ENCODE measurements at regions not wholly inside any gene's neighbourhood (a gene's known extent, or its start where the extent isn't known, plus 50 kb on each side); places are given as distances from the start of the nearest gene placed in this dataset.

DNA sequence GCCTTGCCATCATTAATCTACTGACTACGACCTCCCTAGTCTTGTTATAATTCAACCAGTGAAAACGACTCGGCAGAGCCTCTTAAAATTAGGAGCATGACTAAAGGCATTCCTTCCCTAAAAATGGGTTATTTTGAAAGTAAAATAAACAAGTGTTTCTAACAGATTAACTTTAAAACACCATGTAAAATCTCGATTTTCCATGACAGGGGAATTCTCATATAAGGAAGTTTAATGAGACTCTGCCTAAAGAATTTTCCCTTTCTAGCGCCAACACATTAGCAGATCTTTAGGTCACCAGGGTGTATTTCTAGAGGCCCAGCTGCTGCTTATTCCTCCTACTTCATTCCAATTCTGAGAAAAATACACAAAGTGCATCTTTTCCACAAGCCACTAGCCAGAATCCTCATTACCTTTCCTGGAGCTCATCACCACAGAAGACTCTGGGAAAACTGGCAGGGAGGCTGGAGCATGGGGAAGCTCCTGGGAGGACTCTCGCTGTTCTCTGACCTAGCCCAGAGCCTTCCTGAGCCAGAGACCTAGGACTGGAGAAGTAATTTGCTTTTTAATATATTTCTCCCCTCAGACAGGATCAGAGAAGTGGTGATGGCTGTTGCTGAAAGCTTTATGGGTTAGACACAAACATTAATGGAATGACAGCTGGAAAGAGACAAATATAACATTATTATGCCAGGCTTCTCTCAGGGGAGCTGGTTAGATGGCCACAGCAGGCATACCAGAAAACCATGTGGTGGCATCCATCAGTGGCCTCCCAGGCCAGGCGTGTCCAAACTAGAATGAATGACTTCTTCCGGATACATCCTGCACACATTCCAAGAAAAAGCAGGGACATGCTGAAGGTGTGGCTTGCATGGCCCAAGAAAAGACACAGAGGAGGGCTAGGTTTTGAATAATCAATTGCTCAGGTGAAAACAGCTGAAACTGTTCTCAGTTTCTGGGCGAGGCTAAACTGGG, 63.6 kb upstream of the CTTNBP2NL start:
- no peak for TF ChIP-seq POLR2A (IDR thresholded peaks at IDR 0.05)
- TF ChIP-seq, protein P1, sequence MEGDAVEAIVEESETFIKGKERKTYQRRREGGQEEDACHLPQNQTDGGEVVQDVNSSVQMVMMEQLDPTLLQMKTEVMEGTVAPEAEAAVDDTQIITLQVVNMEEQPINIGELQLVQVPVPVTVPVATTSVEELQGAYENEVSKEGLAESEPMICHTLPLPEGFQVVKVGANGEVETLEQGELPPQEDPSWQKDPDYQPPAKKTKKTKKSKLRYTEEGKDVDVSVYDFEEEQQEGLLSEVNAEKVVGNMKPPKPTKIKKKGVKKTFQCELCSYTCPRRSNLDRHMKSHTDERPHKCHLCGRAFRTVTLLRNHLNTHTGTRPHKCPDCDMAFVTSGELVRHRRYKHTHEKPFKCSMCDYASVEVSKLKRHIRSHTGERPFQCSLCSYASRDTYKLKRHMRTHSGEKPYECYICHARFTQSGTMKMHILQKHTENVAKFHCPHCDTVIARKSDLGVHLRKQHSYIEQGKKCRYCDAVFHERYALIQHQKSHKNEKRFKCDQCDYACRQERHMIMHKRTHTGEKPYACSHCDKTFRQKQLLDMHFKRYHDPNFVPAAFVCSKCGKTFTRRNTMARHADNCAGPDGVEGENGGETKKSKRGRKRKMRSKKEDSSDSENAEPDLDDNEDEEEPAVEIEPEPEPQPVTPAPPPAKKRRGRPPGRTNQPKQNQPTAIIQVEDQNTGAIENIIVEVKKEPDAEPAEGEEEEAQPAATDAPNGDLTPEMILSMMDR (IDR thresholded peaks at IDR 0.05): no peak
- TF ChIP-seq EP300 (IDR thresholded peaks at IDR 0.05): no peak
- TF ChIP-seq POLR2AphosphoS5 (IDR thresholded peaks at IDR 0.05): no peak

All from suprapubic skin (tissue), 4 donors.